GM10266 (cell line): ENCODE measurements at regions not wholly inside any gene's neighbourhood (a gene's known extent, or its start where the extent isn't known, plus 50 kb on each side); places are given as distances from the start of the nearest gene placed in this dataset.

ENCODE experiments used
- DNase-seq: peaks from one replicate; pipeline ENCODE4 v3.0.0; 2012; ENCODE audit errors: extremely low spot score
- CTCF ChIP-seq: IDR thresholded peaks from 2 replicates; pipeline ENCODE4 v1.5.1; 2012; ENCODE audit warnings: mild to moderate bottlenecking, low read depth; ENCODE audit not compliant: control insufficient read depth, insufficient read depth; ENCODE audit errors: missing control alignments

- no peak for TF ChIP-seq CTCF
- DNase-seq: no peak
These were observed 241.4 kb downstream of the CSNK1G3 start for GRCh38 chr5:123753180-123753936.

DNA sequence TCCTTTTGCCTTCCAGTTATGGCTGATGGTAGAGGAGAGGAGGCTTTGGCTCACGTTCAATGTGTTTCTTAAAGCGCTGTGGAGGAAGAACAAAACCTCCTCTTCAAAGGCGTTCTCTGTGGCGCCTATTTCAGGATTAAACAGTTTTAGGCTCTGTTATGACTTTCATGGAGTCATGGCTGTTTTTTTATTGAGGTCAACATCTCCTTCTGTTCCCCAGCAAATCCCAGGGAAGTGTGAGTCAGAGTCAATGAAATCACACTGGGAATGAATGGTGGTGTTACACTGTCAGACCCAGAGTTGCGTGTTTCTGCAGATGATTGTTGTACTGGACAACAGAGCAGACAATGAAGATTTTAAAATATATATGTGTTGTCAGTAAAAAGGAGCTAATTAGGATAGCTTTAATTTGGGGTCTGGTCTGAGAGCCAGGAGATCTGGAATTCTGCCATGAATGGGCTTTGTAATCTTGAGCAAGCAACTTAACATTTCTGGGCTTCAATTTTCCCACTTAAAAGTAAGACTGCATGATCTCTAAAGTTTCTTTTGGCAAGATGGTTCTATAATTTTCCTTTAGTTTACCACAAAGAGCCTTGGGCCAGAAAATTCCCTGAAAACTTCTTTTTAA lies 240.7 kb downstream of the CSNK1G3 start:
- no peak for TF ChIP-seq CTCF
- DNase-seq: no peak

GRCh38 chr5:123751670-123752069 lies 239.7 kb downstream of the CSNK1G3 start:
- no peak for DNase-seq
- no peak for TF ChIP-seq CTCF

DNA sequence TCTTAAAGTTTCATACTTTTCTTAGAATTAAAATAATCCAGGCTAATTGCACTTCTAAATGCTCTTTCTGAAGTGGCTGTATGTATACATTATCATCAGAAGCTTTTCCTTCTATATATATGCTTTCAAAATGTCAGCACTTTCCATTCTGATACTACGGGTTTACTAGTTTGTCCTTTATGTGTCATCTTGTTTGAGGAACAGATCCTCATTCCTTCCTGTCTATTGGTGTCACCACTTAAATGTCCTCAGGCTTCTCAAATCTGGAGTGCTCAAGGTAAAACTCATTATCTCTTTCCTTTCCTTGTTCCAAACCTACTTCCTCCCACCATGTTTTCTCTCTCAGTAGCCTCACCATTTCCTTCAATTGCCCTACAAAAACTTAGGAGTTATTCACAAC lies 236.3 kb downstream of the CSNK1G3 start:
- DNase-seq: no peak
- TF ChIP-seq CTCF: no peak

GRCh38 chr5:123746683-123747360 lies 234.8 kb downstream of the CSNK1G3 start:
- no peak for TF ChIP-seq CTCF

GRCh38 chr5:123743990-123744583 lies 232.1 kb downstream of the CSNK1G3 start:
- DNase-seq: no peak

More at GRCh38 chr5:123746683-123747360, 234.8 kb downstream of the CSNK1G3 start:
- no peak for DNase-seq

More at GRCh38 chr5:123743990-123744583, 232.1 kb downstream of the CSNK1G3 start:
- no peak for TF ChIP-seq CTCF
